ENCODE measurements at regions not wholly inside any gene's neighbourhood (a gene's known extent, or its start where the extent isn't known, plus 50 kb on each side); places are given as distances from the start of the nearest gene placed in this dataset.
A peak's percentile ranks its signal among the peaks of the same experiment; 100 is the strongest.

DNA sequence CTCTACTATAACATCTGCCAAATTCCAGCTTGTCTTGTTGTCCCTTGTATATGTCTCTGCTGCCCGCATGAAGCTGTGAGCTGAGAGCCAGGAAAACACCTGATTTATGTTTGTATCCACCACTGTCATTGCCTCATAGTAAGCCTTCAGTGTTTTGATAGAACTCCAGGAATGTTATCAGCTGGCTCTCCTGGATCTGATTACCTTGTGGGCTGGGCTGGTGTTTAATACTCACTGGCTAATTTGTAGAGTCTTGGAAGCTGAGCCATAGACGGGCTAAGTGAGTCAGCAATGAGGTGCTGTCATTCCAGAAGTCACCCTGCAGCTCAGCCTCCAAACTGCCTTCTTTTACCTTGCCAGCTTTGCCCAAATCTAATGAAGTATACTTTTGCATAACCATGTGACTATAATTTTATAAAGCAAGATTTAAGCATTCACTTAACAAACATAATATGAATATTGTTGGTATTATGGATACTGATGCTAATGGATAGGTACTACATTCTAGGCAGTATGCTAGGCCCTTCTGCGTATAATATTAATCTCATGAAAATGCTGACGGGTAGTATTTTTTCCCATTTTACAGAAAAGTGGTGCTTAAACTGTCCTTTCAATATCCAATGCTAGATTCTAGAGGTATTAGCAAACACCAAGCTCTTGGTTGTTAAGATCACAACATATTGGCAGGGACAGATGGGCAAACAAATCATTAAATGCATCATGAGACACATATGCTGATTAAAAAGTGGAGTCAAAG is 62.7 kb upstream of the GATA6 start:
- no peaks in the 10 kb centered on the region for H3K36me3 ChIP-seq
- no peaks in the 10 kb centered on the region for H3K27me3 ChIP-seq (replicated peaks)
- no peak overlapping the region for H3K4me3 ChIP-seq
- no peak for DNase-seq (ENCODE audit: low read depth in 1 of 2, low spot score in 2 of 2)
- no peaks in the 10 kb centered on the region for H3K4me1 ChIP-seq (replicated peaks)
- H3K27ac ChIP-seq, result no peak overlapping the region
- H3K9me3 ChIP-seq (replicated peaks), result no peaks in the 10 kb centered on the region

DNA sequence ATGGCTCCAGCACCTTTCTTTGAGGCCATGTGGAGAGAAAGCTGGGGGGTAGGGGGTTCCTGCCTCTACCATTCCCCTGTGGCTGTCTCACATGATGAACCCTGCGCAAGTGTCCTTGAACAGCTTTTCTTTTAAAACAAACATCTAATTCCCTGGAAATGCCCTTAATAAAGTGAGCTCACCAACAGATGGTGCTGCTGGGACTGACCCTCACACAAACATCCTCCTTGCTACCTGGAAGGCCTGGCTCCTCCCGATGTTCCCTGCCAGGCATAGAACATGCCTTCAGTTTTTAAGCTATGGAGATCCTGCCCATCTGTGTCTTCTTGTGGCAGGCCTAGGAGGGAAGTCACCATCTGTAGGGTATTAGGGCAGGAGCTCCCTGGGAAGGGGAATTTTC is 60.7 kb upstream of the GATA6 start:
- Histone ChIP-seq H3K36me3 (no peaks in the 10 kb centered on the region), H3K4me1 (replicated peaks) (no peaks in the 10 kb centered on the region), H3K9me3 (replicated peaks) (no peaks in the 10 kb centered on the region), H3K4me3 (no peak overlapping the region), H3K27ac (no peak overlapping the region), H3K27me3 (replicated peaks) (no peaks in the 10 kb centered on the region)
- peak in 1 of 2 experiments; percentile 3 for DNase-seq (ENCODE audit: low read depth in 1 of 2, low spot score in 2 of 2)

DNA sequence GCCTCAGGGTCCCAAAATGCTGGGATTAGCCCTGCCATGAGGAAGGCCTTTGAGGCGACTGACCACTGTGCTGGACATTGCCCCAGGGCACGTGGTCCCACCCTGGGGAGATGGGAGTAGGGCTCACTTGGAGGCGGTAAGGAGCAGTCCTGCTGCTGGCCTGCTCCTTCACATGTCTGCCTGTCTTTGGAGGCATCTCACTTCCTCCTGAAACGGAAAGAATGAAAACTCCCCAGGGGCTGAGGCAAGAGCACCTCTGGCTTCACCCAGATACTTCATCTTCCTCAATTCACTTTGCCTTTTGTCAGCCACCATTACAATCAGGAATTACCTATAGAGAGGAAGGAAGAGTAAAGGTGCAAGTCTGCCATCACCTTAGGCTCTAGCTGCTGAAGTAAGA is 59.9 kb upstream of the GATA6 start:
- Histone ChIP-seq H3K27me3 (replicated peaks) (0 out of 2 replicates have a peak, but pooled peaks cover 2% of the 10 kb centered on the region), H3K27ac (no peak overlapping the region)
- no peak for DNase-seq (ENCODE audit: low read depth in 1 of 2, low spot score in 2 of 2)

DNA sequence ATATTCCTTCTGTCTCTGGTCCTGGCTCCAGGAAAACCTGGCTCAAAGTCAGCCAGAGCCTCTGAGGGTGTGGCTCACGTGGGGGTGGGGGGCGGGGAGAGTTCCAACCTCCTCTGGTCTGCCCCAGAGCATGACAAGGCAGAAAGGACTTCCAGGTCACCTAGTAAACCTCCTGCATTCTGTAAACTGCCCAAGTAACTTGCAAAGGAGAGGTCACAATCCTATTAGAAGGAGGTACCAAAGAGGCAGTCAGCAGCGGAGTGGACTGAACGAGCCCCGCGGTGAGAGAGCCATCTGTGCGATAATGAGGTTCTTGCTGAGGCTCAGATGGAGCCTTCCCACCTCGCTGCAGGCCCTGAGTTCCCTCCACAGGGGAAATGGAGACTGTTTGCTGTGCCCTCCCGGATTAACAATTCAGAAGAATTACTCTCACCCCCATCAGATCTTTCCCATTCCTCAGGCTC is 58.9 kb upstream of the GATA6 start:
- Histone ChIP-seq H3K36me3 (no peaks in the 10 kb centered on the region), H3K4me3 (no peak overlapping the region), H3K9me3 (replicated peaks) (no peaks in the 10 kb centered on the region), H3K27me3 (replicated peaks) (0 out of 2 replicates have a peak, but pooled peaks cover 2% of the 10 kb centered on the region), H3K4me1 (replicated peaks) (no peaks in the 10 kb centered on the region), H3K27ac (no peak overlapping the region)
- DNase-seq (ENCODE audit: low read depth in 1 of 2, low spot score in 2 of 2), result no peak

More for the DNA sequence above, 59.9 kb upstream of the GATA6 start:
- Histone ChIP-seq H3K4me1 (replicated peaks) (no peaks in the 10 kb centered on the region), H3K9me3 (replicated peaks) (no peaks in the 10 kb centered on the region), H3K4me3 (no peak overlapping the region), H3K36me3 (no peaks in the 10 kb centered on the region)

DNA sequence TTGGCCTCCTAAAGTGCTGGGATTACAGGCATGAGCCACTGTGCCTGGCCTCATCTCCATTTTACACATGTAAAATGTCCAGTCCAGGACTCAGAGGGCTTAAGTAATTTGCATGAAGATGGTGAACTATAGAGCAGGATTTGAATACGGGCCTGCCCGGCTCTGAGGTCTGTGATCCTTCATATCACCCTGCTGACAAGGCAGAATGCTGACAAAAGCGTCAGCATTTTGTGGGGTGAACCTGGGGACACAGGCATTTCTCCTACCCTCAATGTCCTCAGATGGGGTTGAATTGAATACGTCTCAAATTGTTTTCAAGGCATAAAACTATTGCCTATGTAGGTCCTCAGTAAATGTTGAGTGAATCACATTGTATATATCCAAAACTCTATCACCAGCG is 57.2 kb upstream of the GATA6 start:
- Histone ChIP-seq H3K27ac (no peak overlapping the region), H3K27me3 (replicated peaks) (0 out of 2 replicates have a peak, but pooled peaks cover 2% of the 10 kb centered on the region), H3K36me3 (no peaks in the 10 kb centered on the region), H3K9me3 (replicated peaks) (no peaks in the 10 kb centered on the region), H3K4me3 (no peak overlapping the region), H3K4me1 (replicated peaks) (no peaks in the 10 kb centered on the region)
- no peak for DNase-seq (ENCODE audit: low read depth in 1 of 2, low spot score in 2 of 2)

DNA sequence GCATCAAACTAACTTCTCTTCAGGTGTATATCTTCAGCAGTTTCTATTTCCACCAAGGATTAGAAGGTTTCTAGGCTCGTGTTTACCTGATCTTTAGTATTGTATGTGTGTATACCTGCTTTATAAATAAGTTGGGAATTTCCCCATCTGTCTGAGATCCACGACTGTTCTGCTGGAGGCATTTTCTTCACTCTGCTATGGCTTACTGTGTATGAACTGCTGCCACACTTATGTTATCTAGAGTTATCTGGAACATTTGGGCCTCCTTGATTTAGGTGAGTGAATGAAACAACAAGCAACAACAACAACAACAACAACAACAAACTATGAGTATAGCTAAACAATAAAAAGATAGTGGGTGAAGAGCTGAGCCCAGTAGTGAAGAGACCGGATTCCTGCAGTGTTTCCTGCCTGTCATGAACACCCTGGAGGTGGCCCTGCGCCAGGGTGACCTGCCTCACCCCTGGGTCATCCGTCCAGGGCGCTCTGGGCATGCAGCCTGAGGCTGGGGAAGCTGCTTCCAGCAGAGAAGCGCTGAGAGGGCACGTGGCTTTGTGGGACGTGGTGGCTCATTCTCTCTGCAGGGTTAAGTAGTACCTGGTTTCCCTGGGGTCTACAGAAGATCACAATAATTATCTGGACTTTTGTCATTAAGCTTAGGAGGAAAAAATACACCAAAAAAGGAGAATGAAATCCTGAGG is 56.1 kb upstream of the GATA6 start:
- H3K27me3 ChIP-seq (replicated peaks), result 0 out of 2 replicates have a peak, but pooled peaks cover 2% of the 10 kb centered on the region
- no peak for DNase-seq (ENCODE audit: low read depth in 1 of 2, low spot score in 2 of 2)
- H3K9me3 ChIP-seq (replicated peaks), result no peaks in the 10 kb centered on the region
- no peak overlapping the region for H3K4me3 ChIP-seq
- H3K4me1 ChIP-seq (replicated peaks), result no peaks in the 10 kb centered on the region
- no peaks in the 10 kb centered on the region for H3K36me3 ChIP-seq
- no peak overlapping the region for H3K27ac ChIP-seq

DNA sequence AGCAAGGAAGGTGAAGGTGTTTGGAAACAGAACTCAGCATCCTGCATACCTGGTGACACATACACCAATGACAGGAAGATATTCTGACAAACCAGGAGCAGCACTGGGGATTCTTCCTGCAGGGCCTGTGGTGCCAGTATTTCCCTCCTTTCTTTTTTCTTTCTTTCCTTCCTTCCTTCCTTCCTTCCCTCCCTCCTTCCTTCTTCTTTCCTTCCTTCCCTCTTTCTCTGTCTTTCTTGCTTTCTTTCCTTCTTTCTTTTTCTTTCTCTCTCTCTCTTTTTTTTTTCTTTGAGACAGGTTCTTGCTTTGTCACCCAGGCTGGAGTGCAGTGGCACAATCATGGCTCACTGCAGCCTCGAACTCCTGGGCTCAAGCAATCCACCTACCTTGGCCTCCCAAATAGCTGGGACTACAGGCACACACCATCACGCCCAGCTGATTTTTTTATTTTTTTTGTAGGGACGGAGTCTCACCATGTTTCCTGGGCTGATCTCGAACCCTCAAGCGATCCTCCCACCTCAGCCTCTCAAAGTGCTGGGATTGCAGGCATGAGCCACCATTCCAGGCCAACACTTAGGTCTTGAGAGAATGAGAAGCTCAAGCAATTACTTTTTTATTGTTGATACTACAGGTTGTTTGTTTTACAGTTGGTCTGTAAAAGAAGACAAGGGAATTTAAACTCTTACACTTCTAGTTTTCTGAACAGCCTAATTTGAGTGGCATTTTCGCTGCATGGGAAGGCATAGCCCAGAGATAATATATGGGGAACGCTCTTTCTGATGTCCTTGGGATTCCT is 54.7 kb upstream of the GATA6 start:
- H3K4me3 ChIP-seq, result no peak overlapping the region
- H3K27me3 ChIP-seq (replicated peaks), result 0 out of 2 replicates have a peak, but pooled peaks cover 2% of the 10 kb centered on the region
- no peaks in the 10 kb centered on the region for H3K9me3 ChIP-seq (replicated peaks)
- no peak overlapping the region for H3K27ac ChIP-seq
- H3K36me3 ChIP-seq, result no peaks in the 10 kb centered on the region
- no peak for DNase-seq (ENCODE audit: low read depth in 1 of 2, low spot score in 2 of 2)
- no peaks in the 10 kb centered on the region for H3K4me1 ChIP-seq (replicated peaks)

DNA sequence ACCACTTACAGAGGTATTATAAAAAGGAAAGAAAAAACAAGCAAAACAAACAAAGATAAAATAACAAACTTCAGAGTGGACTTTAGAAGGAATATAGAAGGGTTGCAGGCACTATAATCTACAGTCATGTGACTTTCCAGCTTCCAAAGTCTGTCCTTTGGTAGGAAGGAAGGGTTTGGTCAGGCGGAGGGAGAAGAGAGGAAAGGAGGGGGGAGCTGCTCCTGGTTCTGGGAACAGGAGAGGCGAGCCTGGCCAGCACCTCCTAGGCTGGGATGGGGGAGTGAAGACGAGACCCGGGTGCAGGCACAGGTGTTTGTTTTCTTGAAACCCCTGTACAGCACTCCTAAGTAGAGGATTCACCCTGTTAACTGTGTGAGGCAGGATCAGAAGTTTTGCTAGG is 53.8 kb upstream of the GATA6 start:
- H3K27me3 ChIP-seq (replicated peaks), result 0 out of 2 replicates have a peak, but pooled peaks cover 2% of the 10 kb centered on the region
- no peaks in the 10 kb centered on the region for H3K4me1 ChIP-seq (replicated peaks)
- H3K4me3 ChIP-seq, result no peak overlapping the region
- no peaks in the 10 kb centered on the region for H3K9me3 ChIP-seq (replicated peaks)
- DNase-seq (ENCODE audit: low read depth in 1 of 2, low spot score in 2 of 2), result no peak
- H3K27ac ChIP-seq, result no peak overlapping the region
- no peaks in the 10 kb centered on the region for H3K36me3 ChIP-seq

Measured in SJSA1 (cell line).